RWPE2 (cell line): ENCODE measurements at regions not wholly inside any gene's neighbourhood (a gene's known extent, or its start where the extent isn't known, plus 50 kb on each side); places are given as distances from the start of the nearest gene placed in this dataset.

Source experiments
- ATAC-seq: fragments of 200-7000 bp; cut with Tn5 transposase; 3 replicates; pipeline ENCODE4 v1.9.1; 2021; ENCODE audit warnings: low read depth
- DNase-seq: peaks from one replicate; pipeline ENCODE4 v3.0.0-alpha.2; 2020; ENCODE audit warnings: low spot score
- H3K27ac ChIP-seq: fragments of 450-650 bp; 2 replicates; pipeline ENCODE4 v1.5.1; 2017; ENCODE audit warnings: mild to moderate bottlenecking; ENCODE audit not compliant: poor library complexity, severe bottlenecking
- H3K27me3 ChIP-seq: fragments of 250-450 bp; sonication (Bioruptor Pico); 2 replicates; pipeline ENCODE4 v1.5.1; 2021; ENCODE audit warnings: mild to moderate bottlenecking, moderate library complexity; ENCODE audit not compliant: insufficient read depth, poor library complexity, severe bottlenecking
- H3K36me3 ChIP-seq: fragments of 250-450 bp; sonication (Bioruptor Pico); 2 replicates; pipeline ENCODE4 v1.5.1; 2020; ENCODE audit warnings: low read depth, mild to moderate bottlenecking, moderate library complexity
- H3K4me1 ChIP-seq: fragments of 250-450 bp; sonication (Bioruptor Pico); 2 replicates; pipeline ENCODE4 v1.5.1; 2021; ENCODE audit warnings: mild to moderate bottlenecking, moderate library complexity; ENCODE audit not compliant: insufficient read depth, poor library complexity, severe bottlenecking
- H3K4me3 ChIP-seq: fragments of 250-450 bp; sonication (Bioruptor Pico); 2 replicates; pipeline ENCODE4 v1.5.1; 2021; ENCODE audit warnings: mild to moderate bottlenecking, moderate library complexity; ENCODE audit not compliant: severe bottlenecking
- H3K9me3 ChIP-seq: fragments of 250-450 bp; sonication (Bioruptor Pico); 2 replicates; pipeline ENCODE4 v1.5.1; 2021; ENCODE audit warnings: mild to moderate bottlenecking, moderate library complexity; ENCODE audit not compliant: severe bottlenecking
- CTCF ChIP-seq: fragments of 450-650 bp; IDR thresholded peaks from one replicate; pipeline ENCODE4 v1.5.1; 2017; ENCODE audit warnings: mild to moderate bottlenecking, moderate library complexity; ENCODE audit not compliant: poor library complexity, severe bottlenecking

GRCh38 chr13:34011552-34012085 is 193.7 kb downstream of the RFC3 start:
- Histone ChIP-seq H3K9me3 (no peaks in the 10 kb centered on the region), H3K4me1 (no peaks in the 10 kb centered on the region), H3K27me3 (no peaks in the 10 kb centered on the region), H3K4me3 (no peak overlapping the region), H3K36me3 (no peaks in the 10 kb centered on the region), H3K27ac (no peak overlapping the region)
- no peak for DNase-seq
- no peak for ATAC-seq
- no peak for TF ChIP-seq CTCF

GRCh38 chr13:34012382-34012781 is 194.4 kb downstream of the RFC3 start:
- H3K4me1 ChIP-seq: no peaks in the 10 kb centered on the region
- DNase-seq (no peak), ATAC-seq (no peak)
- H3K4me3 ChIP-seq: no peak overlapping the region
- no peaks in the 10 kb centered on the region for H3K36me3 ChIP-seq
- H3K9me3 ChIP-seq: no peaks in the 10 kb centered on the region
- TF ChIP-seq CTCF: no peak
- H3K27ac ChIP-seq: no peak overlapping the region
- no peaks in the 10 kb centered on the region for H3K27me3 ChIP-seq

- TF ChIP-seq CTCF: no peak
- no peak for ATAC-seq
Measured at GRCh38 chr13:34013061-34013460, 195.1 kb downstream of the RFC3 start.

GRCh38 chr13:34017231-34017630 is 199.3 kb downstream of the RFC3 start:
- Histone ChIP-seq H3K4me3 (no peak overlapping the region), H3K27ac (no peak overlapping the region), H3K27me3 (no peaks in the 10 kb centered on the region), H3K4me1 (peaks cover 6% of the 10 kb centered on the region), H3K9me3 (no peaks in the 10 kb centered on the region), H3K36me3 (no peaks in the 10 kb centered on the region)
- no peak for TF ChIP-seq CTCF
- DNase-seq (no peak), ATAC-seq (0 out of 3 replicates have a peak, but pooled peaks have one; percentile 36)

More at GRCh38 chr13:34013061-34013460, 195.1 kb downstream of the RFC3 start:
- no peak for DNase-seq
- Histone ChIP-seq H3K4me1 (no peaks in the 10 kb centered on the region), H3K27me3 (no peaks in the 10 kb centered on the region), H3K27ac (no peak overlapping the region), H3K9me3 (no peaks in the 10 kb centered on the region), H3K36me3 (no peaks in the 10 kb centered on the region), H3K4me3 (no peak overlapping the region)

DNA sequence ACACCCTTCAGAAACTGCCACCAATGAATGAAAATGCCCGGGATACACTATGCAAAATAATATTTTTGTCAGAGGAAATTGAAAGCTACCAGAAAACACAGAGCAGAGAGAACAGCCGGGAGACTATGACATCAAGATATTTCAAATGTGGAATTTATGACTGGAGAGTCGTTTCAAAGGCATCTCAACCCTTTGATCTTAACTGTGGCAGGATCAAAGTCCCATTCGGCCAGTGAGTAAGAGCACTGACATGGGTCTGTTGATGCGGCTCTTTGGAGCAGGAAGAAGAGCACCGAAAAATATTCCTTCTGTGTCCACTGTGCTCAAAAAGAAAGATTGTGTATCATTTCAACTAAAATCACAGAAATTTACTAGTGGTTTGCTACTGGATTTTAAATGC is 201.9 kb downstream of the RFC3 start:
- TF ChIP-seq CTCF: no peak
- H3K36me3 ChIP-seq: no peaks in the 10 kb centered on the region
- no peaks in the 10 kb centered on the region for H3K9me3 ChIP-seq
- H3K4me3 ChIP-seq: no peak overlapping the region
- no peak overlapping the region for H3K27ac ChIP-seq
- ATAC-seq: no peak
- no peaks in the 10 kb centered on the region for H3K27me3 ChIP-seq
- peaks cover 6% of the 10 kb centered on the region for H3K4me1 ChIP-seq
- DNase-seq: no peak
